ENCODE measurements at regions not wholly inside any gene's neighbourhood (a gene's known extent, or its start where the extent isn't known, plus 50 kb on each side); places are given as distances from the start of the nearest gene placed in this dataset.

GRCh38 chr13:50588491-50589130 is 254.9 kb downstream of the DLEU7 start:
- no peak for DNase-seq

GRCh38 chr13:50589139-50589538 is 254.4 kb downstream of the DLEU7 start:
- DNase-seq: no peak

DNA sequence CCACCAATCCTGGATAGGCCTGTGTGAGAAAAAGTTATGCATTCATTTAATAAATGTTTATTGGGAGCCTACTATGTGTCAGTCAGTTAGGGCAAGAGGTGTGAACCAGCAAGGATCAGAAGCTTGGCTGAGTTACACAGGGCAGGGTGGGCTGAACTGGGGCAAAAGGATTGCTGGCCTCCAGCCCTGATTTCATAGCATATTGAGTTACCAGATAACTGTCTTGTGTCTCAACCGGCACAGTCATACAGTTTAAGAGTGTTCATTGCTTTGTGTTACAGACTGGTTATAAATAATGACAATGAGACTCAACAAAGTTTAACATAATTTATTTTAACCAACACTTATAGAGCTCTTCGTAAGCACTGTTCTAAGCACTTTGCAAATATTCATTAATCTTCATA is 253.8 kb downstream of the DLEU7 start:
- no peak for DNase-seq

DNA sequence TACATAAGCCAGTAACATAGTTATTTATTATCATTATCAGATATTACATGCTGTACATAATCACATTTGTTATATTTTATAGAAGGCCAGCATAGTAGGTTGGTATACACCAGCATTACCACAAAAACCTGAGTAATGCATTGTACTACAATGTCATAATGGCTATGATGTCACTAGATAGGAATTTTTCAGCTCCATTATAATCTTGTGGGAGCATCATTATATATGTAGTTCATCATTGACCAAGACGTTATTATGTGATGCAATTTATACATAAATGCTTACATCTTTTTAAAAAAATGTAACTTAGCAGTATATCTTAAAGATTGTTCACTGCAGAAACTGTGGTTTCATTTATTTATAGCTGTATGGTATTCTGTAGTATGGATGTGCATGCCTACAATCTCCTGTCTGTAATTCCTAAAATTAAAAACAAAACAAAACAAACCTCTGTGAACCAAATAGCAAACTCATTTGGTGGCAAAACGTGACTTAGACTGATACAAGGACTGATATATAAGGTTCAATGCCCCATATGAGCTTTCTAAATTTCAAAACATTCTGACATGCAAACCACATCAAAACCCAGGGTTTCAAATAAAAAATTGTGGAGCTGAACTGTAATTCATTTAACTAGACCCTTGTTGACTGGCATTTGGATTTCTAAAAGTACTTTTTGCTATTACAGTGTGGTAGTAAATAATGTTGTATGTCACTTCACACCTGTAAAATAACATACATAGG is 250.9 kb downstream of the DLEU7 start:
- DNase-seq: no peak

- DNase-seq: no peak
Measured at GRCh38 chr13:50593207-50593606, 250.3 kb downstream of the DLEU7 start.

- no peak for DNase-seq
Measured at GRCh38 chr13:50594276-50595051, 249.0 kb downstream of the DLEU7 start.

DNA sequence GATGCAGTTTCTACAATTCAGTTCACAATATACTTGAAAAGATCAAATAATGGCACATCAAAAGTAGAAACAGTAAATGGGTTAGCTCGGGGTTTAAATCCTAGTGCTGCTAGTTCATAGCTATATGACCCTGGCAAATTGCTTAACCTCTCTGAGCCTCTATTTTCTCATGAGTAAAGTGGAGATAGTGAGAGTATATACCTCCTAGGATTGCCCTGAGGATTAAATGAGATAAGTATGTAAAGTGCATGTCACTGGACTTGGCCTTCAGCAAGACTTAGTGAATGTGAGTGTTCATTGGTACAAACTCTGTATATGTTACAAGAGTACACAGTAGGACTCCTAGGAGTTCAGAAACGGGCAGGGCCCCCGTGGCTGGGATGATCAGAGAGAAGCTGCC is 248.3 kb downstream of the DLEU7 start:
- no peak for DNase-seq

GRCh38 chr13:50596156-50596555 is 247.3 kb downstream of the DLEU7 start:
- DNase-seq: no peak

GRCh38 chr13:50596776-50597203 is 246.7 kb downstream of the DLEU7 start:
- DNase-seq: no peak

- DNase-seq: no peak
Measured at GRCh38 chr13:50598338-50598737, 245.2 kb downstream of the DLEU7 start.

GRCh38 chr13:50599046-50599445 is 244.4 kb downstream of the DLEU7 start:
- no peak for DNase-seq

DNA sequence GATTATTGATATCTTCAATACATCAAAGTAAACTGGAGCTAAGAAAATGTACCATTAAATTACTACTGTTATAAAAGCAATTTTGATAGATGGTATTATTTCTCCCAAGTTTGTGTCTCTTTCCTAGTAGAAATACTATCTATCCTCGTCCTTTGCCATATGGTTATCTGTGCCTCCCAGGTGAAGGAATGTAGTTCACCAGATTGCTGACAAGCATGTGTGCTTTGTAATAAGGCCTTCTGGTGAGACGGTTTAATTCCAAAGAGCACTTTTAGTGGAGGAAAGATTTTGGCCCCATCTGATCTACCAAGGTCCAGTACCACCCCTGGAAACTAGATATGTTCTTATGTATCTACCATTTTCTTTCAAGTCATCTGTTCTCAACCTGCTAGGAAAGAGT is 243.6 kb downstream of the DLEU7 start:
- no peak for DNase-seq

DNA sequence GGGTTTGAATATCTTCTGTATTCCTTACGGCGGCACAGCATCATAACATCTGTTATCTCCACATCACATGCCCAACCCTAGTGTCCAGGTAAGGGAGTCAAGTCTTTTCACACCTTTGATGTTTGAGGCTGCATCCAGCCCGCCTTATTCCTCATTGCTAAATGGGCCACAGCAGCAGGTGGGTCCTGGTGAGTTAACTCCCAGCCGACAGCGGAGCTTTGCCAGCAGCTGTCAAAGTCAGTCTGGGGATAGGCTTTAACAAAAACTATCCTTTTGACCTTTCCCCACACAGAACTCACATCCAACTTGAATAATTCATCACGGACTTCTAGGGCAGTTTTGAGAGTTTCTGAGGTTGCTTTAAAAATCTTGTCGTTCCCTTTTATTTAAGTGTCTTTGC is 235.1 kb downstream of the DLEU7 start:
- no peak for DNase-seq

DNA sequence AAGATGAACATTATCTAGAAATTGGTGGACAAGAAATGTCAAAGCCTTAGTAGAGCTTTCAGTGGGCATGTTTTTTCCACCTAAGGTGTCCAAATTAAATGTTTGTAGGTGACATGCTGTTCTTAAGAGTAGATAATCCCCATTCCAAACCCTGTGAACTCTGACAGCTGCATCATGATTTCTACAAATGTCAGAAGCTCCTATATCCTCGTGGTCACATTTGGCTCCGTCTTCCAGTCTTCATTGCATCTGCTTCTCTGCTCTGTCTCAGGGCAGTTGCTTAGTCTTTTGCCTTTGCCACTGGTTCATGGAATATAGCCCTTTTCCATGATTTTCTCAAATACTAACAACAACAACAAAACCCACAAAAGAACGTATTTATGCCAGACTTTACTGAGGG is 234.5 kb downstream of the DLEU7 start:
- DNase-seq: no peak

GRCh38 chr13:50610238-50610637 is 233.3 kb downstream of the DLEU7 start:
- DNase-seq: no peak

- DNase-seq: no peak
Measured at GRCh38 chr13:50611117-50611781, 232.2 kb downstream of the DLEU7 start.

DNA sequence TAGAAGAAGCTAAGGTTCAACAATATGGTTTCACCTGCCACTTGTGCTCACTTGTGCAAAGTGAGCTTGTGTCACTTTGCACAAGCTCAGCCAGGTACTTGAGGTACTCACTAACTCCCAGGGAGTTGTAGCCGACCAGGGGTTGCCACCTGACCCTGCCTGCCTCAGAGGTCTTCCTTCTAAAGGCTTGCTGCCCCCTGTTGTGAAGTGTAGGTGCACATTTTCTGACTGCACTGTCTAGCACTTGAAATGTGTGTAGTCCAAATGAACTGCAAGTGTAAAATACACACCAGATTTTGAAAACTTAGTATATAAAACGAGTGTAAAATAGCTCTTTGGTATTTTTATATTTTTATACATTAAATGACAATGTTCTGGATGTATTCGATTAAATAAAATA is 230.8 kb downstream of the DLEU7 start:
- no peak for DNase-seq

GRCh38 chr13:50613356-50613831 is 230.1 kb downstream of the DLEU7 start:
- DNase-seq: no peak

- no peak for DNase-seq
Measured at GRCh38 chr13:50615234-50615633, 228.3 kb downstream of the DLEU7 start.

- no peak for DNase-seq
Measured at GRCh38 chr13:50616101-50616500, 227.4 kb downstream of the DLEU7 start.

GRCh38 chr13:50617134-50617721 is 226.3 kb downstream of the DLEU7 start:
- DNase-seq: no peak

GRCh38 chr13:50618206-50618605 is 225.3 kb downstream of the DLEU7 start:
- DNase-seq: no peak

- no peak for DNase-seq
Measured at GRCh38 chr13:50626101-50626547, 217.4 kb downstream of the DLEU7 start.
